Cardiac muscle cell (in vitro differentiated cells and primary cell): ENCODE measurements at regions not wholly inside any gene's neighbourhood (a gene's known extent, or its start where the extent isn't known, plus 50 kb on each side); places are given as distances from the start of the nearest gene placed in this dataset.

Source experiments
- DNase-seq, 2 donors: peaks; one replicate each; pipeline versions ENCODE4 v3.0.0 to v3.0.0-alpha.2; 2010 to 2017; ENCODE audit warnings: low read depth in 1 of 2, low spot score in 1 of 2
- H3K27ac ChIP-seq: fragments of 200-600 bp; sonication (generic); 2 replicates; pipeline ENCODE4 v1.5.1; 2016
- H3K27me3 ChIP-seq: fragments of 200-600 bp; sonication (generic); 2 replicates; pipeline ENCODE4 v1.6.0; 2016; ENCODE audit warnings: control low read depth
- H3K36me3 ChIP-seq: fragments of 200-600 bp; sonication (generic); 2 replicates; pipeline ENCODE4 v1.5.1; 2016; ENCODE audit warnings: control low read depth
- H3K4me1 ChIP-seq: fragments of 200-600 bp; sonication (generic); 2 replicates; pipeline ENCODE4 v1.8.1; 2017; ENCODE audit warnings: low read depth, mild to moderate bottlenecking, mixed run types
- H3K4me3 ChIP-seq: fragments of 200-600 bp; sonication (generic); 2 replicates; pipeline ENCODE4 v1.5.1; 2016; ENCODE audit warnings: mild to moderate bottlenecking
- H3K9me3 ChIP-seq: fragments of 200-600 bp; sonication (generic); 2 replicates; pipeline ENCODE4 v1.5.1; 2017; ENCODE audit warnings: low read depth, mild to moderate bottlenecking, control low read depth
- CTCF ChIP-seq: IDR thresholded peaks from 2 replicates; pipeline ENCODE4 v1.5.1; 2012; ENCODE audit warnings: low read depth, mild to moderate bottlenecking, low read length

- no peaks in the 10 kb centered on the region for H3K4me1 ChIP-seq
- no peak overlapping the region for H3K4me3 ChIP-seq
- H3K27me3 ChIP-seq = no peaks in the 10 kb centered on the region
- no peak overlapping the region for H3K27ac ChIP-seq
- no peaks in the 10 kb centered on the region for H3K36me3 ChIP-seq
- no peaks in the 10 kb centered on the region for H3K9me3 ChIP-seq
- no peak for TF ChIP-seq CTCF
- DNase-seq = no peak
These were observed 476.4 kb upstream of the CCL2 start for GRCh38 chr17:33778505-33779233.

- no peak overlapping the region for H3K4me3 ChIP-seq
- H3K27me3 ChIP-seq = no peaks in the 10 kb centered on the region
- no peaks in the 10 kb centered on the region for H3K9me3 ChIP-seq
- H3K4me1 ChIP-seq = no peaks in the 10 kb centered on the region
- peak; percentile 52 to 80 for DNase-seq
- H3K36me3 ChIP-seq = no peaks in the 10 kb centered on the region
- H3K27ac ChIP-seq = no peak overlapping the region
- peak; percentile 93 for TF ChIP-seq CTCF
These were observed 475.9 kb upstream of the CCL2 start for GRCh38 chr17:33779234-33779591.

GRCh38 chr17:33785281-33785680, 469.8 kb upstream of the CCL2 start:
- Histone ChIP-seq H3K9me3 (no peaks in the 10 kb centered on the region), H3K4me1 (no peaks in the 10 kb centered on the region), H3K27ac (no peak overlapping the region), H3K4me3 (no peak overlapping the region), H3K36me3 (no peaks in the 10 kb centered on the region), H3K27me3 (no peaks in the 10 kb centered on the region)
- DNase-seq = no peak
- no peak for TF ChIP-seq CTCF

- no peaks in the 10 kb centered on the region for H3K9me3 ChIP-seq
- DNase-seq = no peak
- no peaks in the 10 kb centered on the region for H3K27me3 ChIP-seq
- no peak overlapping the region for H3K4me3 ChIP-seq
- no peaks in the 10 kb centered on the region for H3K36me3 ChIP-seq
- no peak for TF ChIP-seq CTCF
- H3K27ac ChIP-seq = no peak overlapping the region
- no peaks in the 10 kb centered on the region for H3K4me1 ChIP-seq
These were observed 468.6 kb upstream of the CCL2 start for GRCh38 chr17:33786478-33786877.

- no peaks in the 10 kb centered on the region for H3K27me3 ChIP-seq
- no peaks in the 10 kb centered on the region for H3K36me3 ChIP-seq
- no peak overlapping the region for H3K27ac ChIP-seq
- no peak overlapping the region for H3K4me3 ChIP-seq
- no peak for TF ChIP-seq CTCF
- DNase-seq = no peak
- H3K9me3 ChIP-seq = no peaks in the 10 kb centered on the region
- no peaks in the 10 kb centered on the region for H3K4me1 ChIP-seq
These were observed 465.4 kb upstream of the CCL2 start for GRCh38 chr17:33789658-33790057.
